ENCODE measurements at regions not wholly inside any gene's neighbourhood (a gene's known extent, or its start where the extent isn't known, plus 50 kb on each side); places are given as distances from the start of the nearest gene placed in this dataset.

DNA sequence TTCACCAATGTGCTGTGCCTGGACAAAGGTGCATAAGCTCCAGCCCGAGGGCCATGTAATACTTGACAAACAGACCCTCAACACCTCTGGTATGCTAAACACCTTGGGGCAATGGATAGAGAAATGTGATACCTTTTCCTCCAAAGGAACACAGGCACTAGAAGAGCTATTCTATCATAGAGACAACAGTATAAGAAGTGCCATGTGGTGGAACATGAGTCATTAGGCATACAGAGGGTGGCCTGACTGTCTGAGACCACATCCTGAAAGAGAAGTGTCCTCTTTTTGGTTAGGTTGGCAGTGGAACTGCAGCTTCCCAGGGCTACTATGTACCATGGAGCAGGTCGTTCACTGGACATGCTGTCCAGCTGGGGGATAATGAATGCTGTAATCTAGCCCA lies 153.9 kb downstream of the INSIG2 start:
- peaks cover 0 to 3% (median 0%) of the 10 kb centered on the region in 5 donors for H3K4me1 ChIP-seq (ENCODE audit: control insufficient read depth in 5 of 5, insufficient read depth in 5 of 5, low read length in 5 of 5)
- H3K4me3 ChIP-seq (ENCODE audit: low read depth in 1 of 5, low read length in 5 of 5) = no peak overlapping the region
- no peaks in the 10 kb centered on the region for H3K36me3 ChIP-seq (ENCODE audit: control insufficient read depth in 5 of 5, insufficient read depth in 5 of 5, low read length in 5 of 5)
- peaks cover 0 to 3% (median 0%) of the 10 kb centered on the region in 5 donors for H3K9me3 ChIP-seq (ENCODE audit: control insufficient read depth in 5 of 5, low read length in 5 of 5)
- H3K27me3 ChIP-seq (ENCODE audit: control insufficient read depth in 5 of 5, insufficient read depth in 4 of 5, low read length in 5 of 5) = peaks cover 0 to 11% (median 10%) of the 10 kb centered on the region in 5 donors
- no peak overlapping the region for H3K27ac ChIP-seq (ENCODE audit: low read depth, low read length)
- no peak overlapping the region for H3K9ac ChIP-seq (ENCODE audit: low read length in 5 of 5)

DNA sequence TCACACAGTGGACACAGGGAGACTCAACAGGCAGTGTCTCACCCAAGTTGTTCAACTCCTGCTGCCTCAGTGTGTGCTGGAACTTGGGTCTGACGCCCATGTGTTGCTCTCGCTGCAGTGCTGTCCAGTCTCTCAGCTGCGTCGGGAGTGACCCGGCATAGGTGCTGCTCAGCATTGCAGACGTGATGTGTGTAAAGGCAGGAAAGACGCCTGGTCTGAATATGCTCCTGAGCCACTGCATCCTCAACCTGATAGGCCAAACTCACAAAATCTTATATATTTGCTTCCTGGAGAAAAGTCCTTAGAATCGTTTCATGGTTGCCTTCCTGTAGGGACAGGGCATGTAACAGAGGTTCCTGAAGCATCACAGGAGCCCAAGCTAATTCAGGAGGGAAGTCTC lies 152.9 kb downstream of the INSIG2 start:
- Histone ChIP-seq H3K4me1 (ENCODE audit: control insufficient read depth in 5 of 5, insufficient read depth in 5 of 5, low read length in 5 of 5) (no peaks in the 10 kb centered on the region), H3K9ac (ENCODE audit: low read length in 5 of 5) (no peak overlapping the region), H3K27ac (ENCODE audit: low read depth, low read length) (no peak overlapping the region), H3K4me3 (ENCODE audit: low read depth in 1 of 5, low read length in 5 of 5) (no peak overlapping the region), H3K27me3 (ENCODE audit: control insufficient read depth in 5 of 5, insufficient read depth in 4 of 5, low read length in 5 of 5) (peaks cover 0 to 12% (median 10%) of the 10 kb centered on the region in 5 donors), H3K36me3 (ENCODE audit: control insufficient read depth in 5 of 5, insufficient read depth in 5 of 5, low read length in 5 of 5) (no peaks in the 10 kb centered on the region), H3K9me3 (ENCODE audit: control insufficient read depth in 5 of 5, low read length in 5 of 5) (peaks cover 0 to 3% (median 0%) of the 10 kb centered on the region in 5 donors)

GRCh38 chr2:118240276-118240675 lies 152.0 kb downstream of the INSIG2 start:
- H3K27ac ChIP-seq (ENCODE audit: low read depth, low read length) = no peak overlapping the region
- no peaks in the 10 kb centered on the region for H3K4me1 ChIP-seq (ENCODE audit: control insufficient read depth in 5 of 5, insufficient read depth in 5 of 5, low read length in 5 of 5)
- H3K9me3 ChIP-seq (ENCODE audit: control insufficient read depth in 5 of 5, low read length in 5 of 5) = peaks cover 0 to 3% (median 0%) of the 10 kb centered on the region in 5 donors
- H3K4me3 ChIP-seq (ENCODE audit: low read depth in 1 of 5, low read length in 5 of 5) = no peak overlapping the region
- H3K27me3 ChIP-seq (ENCODE audit: control insufficient read depth in 5 of 5, insufficient read depth in 4 of 5, low read length in 5 of 5) = peaks cover 0 to 12% (median 10%) of the 10 kb centered on the region in 5 donors
- H3K9ac ChIP-seq (ENCODE audit: low read length in 5 of 5) = no peak overlapping the region
- no peaks in the 10 kb centered on the region for H3K36me3 ChIP-seq (ENCODE audit: control insufficient read depth in 5 of 5, insufficient read depth in 5 of 5, low read length in 5 of 5)

- Histone ChIP-seq H3K27me3 (ENCODE audit: control insufficient read depth in 5 of 5, insufficient read depth in 4 of 5, low read length in 5 of 5) (peaks cover 0 to 12% (median 8%) of the 10 kb centered on the region in 5 donors), H3K36me3 (ENCODE audit: control insufficient read depth in 5 of 5, insufficient read depth in 5 of 5, low read length in 5 of 5) (no peaks in the 10 kb centered on the region), H3K9me3 (ENCODE audit: control insufficient read depth in 5 of 5, low read length in 5 of 5) (peaks cover 0 to 3% (median 0%) of the 10 kb centered on the region in 5 donors), H3K4me1 (ENCODE audit: control insufficient read depth in 5 of 5, insufficient read depth in 5 of 5, low read length in 5 of 5) (no peaks in the 10 kb centered on the region), H3K27ac (ENCODE audit: low read depth, low read length) (no peak overlapping the region), H3K4me3 (ENCODE audit: low read depth in 1 of 5, low read length in 5 of 5) (no peak overlapping the region), H3K9ac (ENCODE audit: low read length in 5 of 5) (no peak overlapping the region)
Observed at GRCh38 chr2:118239284-118239683, 151.0 kb downstream of the INSIG2 start.

GRCh38 chr2:118237451-118237850 lies 149.2 kb downstream of the INSIG2 start:
- no peak overlapping the region for H3K9ac ChIP-seq (ENCODE audit: low read length in 5 of 5)
- peaks cover 0 to 12% (median 8%) of the 10 kb centered on the region in 5 donors for H3K27me3 ChIP-seq (ENCODE audit: control insufficient read depth in 5 of 5, insufficient read depth in 4 of 5, low read length in 5 of 5)
- H3K4me1 ChIP-seq (ENCODE audit: control insufficient read depth in 5 of 5, insufficient read depth in 5 of 5, low read length in 5 of 5) = no peaks in the 10 kb centered on the region
- no peaks in the 10 kb centered on the region for H3K36me3 ChIP-seq (ENCODE audit: control insufficient read depth in 5 of 5, insufficient read depth in 5 of 5, low read length in 5 of 5)
- H3K4me3 ChIP-seq (ENCODE audit: low read depth in 1 of 5, low read length in 5 of 5) = no peak overlapping the region
- peaks cover 0 to 3% (median 0%) of the 10 kb centered on the region in 5 donors for H3K9me3 ChIP-seq (ENCODE audit: control insufficient read depth in 5 of 5, low read length in 5 of 5)
- H3K27ac ChIP-seq (ENCODE audit: low read depth, low read length) = no peak overlapping the region

- Histone ChIP-seq H3K9me3 (ENCODE audit: control insufficient read depth in 5 of 5, low read length in 5 of 5) (no peaks in the 10 kb centered on the region), H3K4me3 (ENCODE audit: low read depth in 1 of 5, low read length in 5 of 5) (no peak overlapping the region), H3K36me3 (ENCODE audit: control insufficient read depth in 5 of 5, insufficient read depth in 5 of 5, low read length in 5 of 5) (no peaks in the 10 kb centered on the region), H3K4me1 (ENCODE audit: control insufficient read depth in 5 of 5, insufficient read depth in 5 of 5, low read length in 5 of 5) (peaks cover 0 to 1% (median 0%) of the 10 kb centered on the region in 5 donors), H3K27me3 (ENCODE audit: control insufficient read depth in 5 of 5, insufficient read depth in 4 of 5, low read length in 5 of 5) (peaks cover 0 to 8% (median 4%) of the 10 kb centered on the region in 5 donors), H3K9ac (ENCODE audit: low read length in 5 of 5) (no peak overlapping the region), H3K27ac (ENCODE audit: low read depth, low read length) (no peak overlapping the region)
Observed at GRCh38 chr2:118232796-118233195, 144.5 kb downstream of the INSIG2 start.

DNA sequence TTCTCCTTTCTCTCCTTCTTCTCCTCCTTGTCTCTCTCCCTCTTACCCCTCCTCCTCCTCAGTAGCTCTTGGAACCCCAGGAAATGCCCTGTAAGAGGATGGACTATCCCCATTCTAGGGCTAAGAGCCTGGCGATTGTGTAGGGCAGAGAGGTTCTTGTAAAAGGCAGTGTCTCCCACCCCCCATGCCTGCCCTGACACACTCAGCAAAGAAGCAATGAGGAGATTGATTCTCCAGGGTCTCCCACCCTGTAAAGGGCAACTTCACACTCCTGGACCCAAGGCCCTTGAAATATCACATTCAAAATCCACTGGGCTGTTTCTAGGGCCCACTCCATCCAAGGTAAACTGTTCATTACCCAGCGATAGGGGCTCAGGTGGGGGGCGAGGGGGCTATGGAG lies 144.1 kb downstream of the INSIG2 start:
- no peak overlapping the region for H3K4me3 ChIP-seq (ENCODE audit: low read depth in 1 of 5, low read length in 5 of 5)
- H3K4me1 ChIP-seq (ENCODE audit: control insufficient read depth in 5 of 5, insufficient read depth in 5 of 5, low read length in 5 of 5) = peaks cover 0 to 4% (median 1%) of the 10 kb centered on the region in 5 donors
- H3K27ac ChIP-seq (ENCODE audit: low read depth, low read length) = no peak overlapping the region
- H3K36me3 ChIP-seq (ENCODE audit: control insufficient read depth in 5 of 5, insufficient read depth in 5 of 5, low read length in 5 of 5) = no peaks in the 10 kb centered on the region
- no peaks in the 10 kb centered on the region for H3K9me3 ChIP-seq (ENCODE audit: control insufficient read depth in 5 of 5, low read length in 5 of 5)
- no peak overlapping the region for H3K9ac ChIP-seq (ENCODE audit: low read length in 5 of 5)
- H3K27me3 ChIP-seq (ENCODE audit: control insufficient read depth in 5 of 5, insufficient read depth in 4 of 5, low read length in 5 of 5) = peaks cover 0 to 7% (median 3%) of the 10 kb centered on the region in 5 donors

- peaks cover 0 to 6% (median 3%) of the 10 kb centered on the region in 5 donors for H3K27me3 ChIP-seq (ENCODE audit: control insufficient read depth in 5 of 5, insufficient read depth in 4 of 5, low read length in 5 of 5)
- H3K27ac ChIP-seq (ENCODE audit: low read depth, low read length) = no peak overlapping the region
- no peak overlapping the region for H3K9ac ChIP-seq (ENCODE audit: low read length in 5 of 5)
- no peak overlapping the region for H3K4me3 ChIP-seq (ENCODE audit: low read depth in 1 of 5, low read length in 5 of 5)
- no peaks in the 10 kb centered on the region for H3K36me3 ChIP-seq (ENCODE audit: control insufficient read depth in 5 of 5, insufficient read depth in 5 of 5, low read length in 5 of 5)
- H3K9me3 ChIP-seq (ENCODE audit: control insufficient read depth in 5 of 5, low read length in 5 of 5) = no peaks in the 10 kb centered on the region
- H3K4me1 ChIP-seq (ENCODE audit: control insufficient read depth in 5 of 5, insufficient read depth in 5 of 5, low read length in 5 of 5) = peaks cover 0 to 4% (median 2%) of the 10 kb centered on the region in 5 donors
Observed at GRCh38 chr2:118231759-118232158, 143.5 kb downstream of the INSIG2 start.

GRCh38 chr2:118227698-118228508 lies 139.6 kb downstream of the INSIG2 start:
- Histone ChIP-seq H3K9me3 (ENCODE audit: control insufficient read depth in 5 of 5, low read length in 5 of 5) (no peaks in the 10 kb centered on the region), H3K36me3 (ENCODE audit: control insufficient read depth in 5 of 5, insufficient read depth in 5 of 5, low read length in 5 of 5) (no peaks in the 10 kb centered on the region), H3K9ac (ENCODE audit: low read length in 5 of 5) (no peak overlapping the region), H3K27me3 (ENCODE audit: control insufficient read depth in 5 of 5, insufficient read depth in 4 of 5, low read length in 5 of 5) (peaks cover 9 to 29% (median 15%) of the 10 kb centered on the region in 5 donors), H3K4me1 (ENCODE audit: control insufficient read depth in 5 of 5, insufficient read depth in 5 of 5, low read length in 5 of 5) (peaks cover 0 to 18% (median 16%) of the 10 kb centered on the region in 5 donors), H3K4me3 (ENCODE audit: low read depth in 1 of 5, low read length in 5 of 5) (no peak overlapping the region), H3K27ac (ENCODE audit: low read depth, low read length) (no peak overlapping the region)

GRCh38 chr2:118225666-118226065 lies 137.4 kb downstream of the INSIG2 start:
- Histone ChIP-seq H3K36me3 (ENCODE audit: control insufficient read depth in 5 of 5, insufficient read depth in 5 of 5, low read length in 5 of 5) (no peaks in the 10 kb centered on the region), H3K9me3 (ENCODE audit: control insufficient read depth in 5 of 5, low read length in 5 of 5) (no peaks in the 10 kb centered on the region), H3K4me1 (ENCODE audit: control insufficient read depth in 5 of 5, insufficient read depth in 5 of 5, low read length in 5 of 5) (peaks cover 0 to 18% (median 16%) of the 10 kb centered on the region in 5 donors), H3K4me3 (ENCODE audit: low read depth in 1 of 5, low read length in 5 of 5) (no peak overlapping the region), H3K27ac (ENCODE audit: low read depth, low read length) (no peak overlapping the region), H3K9ac (ENCODE audit: low read length in 5 of 5) (no peak overlapping the region), H3K27me3 (ENCODE audit: control insufficient read depth in 5 of 5, insufficient read depth in 4 of 5, low read length in 5 of 5) (peaks cover 12 to 45% (median 25%) of the 10 kb centered on the region in 5 donors)
